Daoy (cell line): ENCODE measurements at regions not wholly inside any gene's neighbourhood (a gene's known extent, or its start where the extent isn't known, plus 50 kb on each side); places are given as distances from the start of the nearest gene placed in this dataset.

Experiments
- DNase-seq: peaks from one replicate; pipeline ENCODE4 v3.0.0-alpha.2; 2015; ENCODE audit warnings: low read depth

DNA sequence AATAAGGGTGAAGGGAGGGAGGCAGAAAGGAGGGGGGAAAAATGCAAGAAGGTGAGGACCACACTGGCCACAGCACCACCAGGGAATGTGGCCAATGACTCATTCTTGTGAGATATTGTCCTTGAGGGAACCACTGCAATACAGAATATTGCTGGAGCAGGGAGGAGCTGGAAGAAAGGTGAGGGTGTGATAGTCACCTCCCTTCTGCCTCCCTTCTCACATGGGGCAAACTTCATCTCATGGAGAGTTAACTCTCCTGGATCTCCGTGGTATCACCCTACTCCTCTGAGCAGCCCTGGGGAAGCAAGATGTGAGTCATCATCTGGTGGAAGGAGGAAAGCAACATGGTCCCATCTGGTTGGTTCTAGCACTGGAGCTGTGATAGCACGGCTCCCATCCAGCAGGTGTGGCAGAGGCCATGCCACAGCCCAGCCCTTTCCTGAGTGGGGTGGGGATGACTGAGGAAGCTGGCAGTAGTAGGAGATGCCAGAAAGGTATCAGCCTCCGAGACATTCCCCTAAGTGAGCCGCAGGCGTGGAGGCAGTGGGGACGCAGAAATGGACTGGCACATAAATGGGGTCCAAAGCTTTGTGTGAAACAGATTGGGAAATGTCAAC, 115.9 kb upstream of the LPP start:
- DNase-seq = peak; percentile 50

DNA sequence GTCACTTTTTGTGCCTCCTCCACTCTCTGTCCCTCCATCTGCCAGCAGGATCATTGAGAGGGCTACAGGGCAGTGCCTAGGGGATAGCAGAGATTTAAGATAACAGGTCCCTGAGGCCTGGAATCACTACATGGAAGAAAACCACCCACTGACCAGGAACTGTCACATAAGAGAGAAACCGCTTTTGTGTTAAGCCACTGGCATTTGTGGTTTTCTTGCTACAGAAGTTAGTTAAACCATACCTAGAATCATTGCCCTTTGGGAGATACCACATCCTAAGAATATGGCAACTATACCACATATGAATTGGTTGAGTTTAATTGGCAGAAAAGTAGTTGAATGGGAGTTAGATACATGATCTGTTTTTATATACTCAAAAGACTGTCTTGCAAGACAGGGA, 112.8 kb upstream of the LPP start:
- DNase-seq = no peak

DNA sequence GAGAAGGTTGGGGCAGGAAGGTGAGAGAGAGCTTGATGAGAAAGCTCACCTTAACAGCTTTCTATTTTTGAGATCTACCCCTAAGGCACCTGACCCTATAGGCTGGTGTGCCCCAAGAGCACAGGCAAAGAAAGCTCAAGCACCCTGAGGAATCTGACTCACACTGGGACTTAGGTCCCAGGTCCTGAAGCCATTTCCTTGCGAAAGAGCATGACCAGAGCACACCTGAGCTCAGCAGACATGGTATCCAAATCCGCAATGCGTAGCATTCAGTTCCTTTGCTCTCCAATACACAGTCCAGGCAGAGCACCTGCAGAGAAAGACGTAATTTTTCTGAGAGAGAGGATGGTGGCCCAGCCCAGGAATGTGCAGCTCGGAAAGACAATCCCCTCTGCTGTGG, 112.1 kb upstream of the LPP start:
- no peak for DNase-seq

DNA sequence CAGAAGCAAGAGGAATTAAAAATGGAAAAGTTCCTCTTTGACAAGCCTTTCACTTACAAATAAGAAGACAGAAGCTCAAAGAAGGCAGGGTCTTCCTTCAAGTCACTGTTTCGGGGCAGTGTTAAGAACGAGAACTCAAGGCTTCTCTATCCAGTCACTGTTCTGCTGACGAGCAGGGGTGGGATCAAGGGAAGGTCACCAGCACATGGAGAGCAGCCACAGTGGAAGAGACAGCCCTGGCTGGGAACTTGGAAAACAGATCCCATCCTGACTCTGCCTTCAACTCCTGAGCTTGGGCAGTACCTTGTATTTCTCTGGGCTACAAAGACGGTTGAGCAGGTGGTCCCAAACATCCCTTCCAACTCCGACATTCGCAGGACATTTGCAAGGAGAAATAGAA, 111.5 kb upstream of the LPP start:
- DNase-seq = no peak

DNA sequence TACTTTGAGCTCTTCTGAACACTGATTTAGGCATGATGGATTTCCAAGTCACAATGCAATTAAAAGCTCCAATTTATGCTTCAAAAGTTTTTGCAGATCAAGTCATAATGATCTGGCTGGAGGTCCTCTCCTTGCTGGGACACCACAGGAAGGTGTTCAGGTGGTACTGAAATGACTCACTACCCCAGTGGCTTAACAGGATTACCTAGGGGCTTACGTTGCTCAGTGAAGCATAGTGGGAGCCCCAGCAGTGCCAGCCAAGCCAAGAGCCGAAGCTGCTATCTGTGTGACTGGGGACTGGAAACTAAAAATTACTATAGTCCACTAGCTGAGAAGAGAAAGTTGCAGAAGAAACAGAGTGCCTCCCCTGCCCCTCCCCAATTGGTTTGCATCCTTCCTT, 110.1 kb upstream of the LPP start:
- DNase-seq = no peak

DNA sequence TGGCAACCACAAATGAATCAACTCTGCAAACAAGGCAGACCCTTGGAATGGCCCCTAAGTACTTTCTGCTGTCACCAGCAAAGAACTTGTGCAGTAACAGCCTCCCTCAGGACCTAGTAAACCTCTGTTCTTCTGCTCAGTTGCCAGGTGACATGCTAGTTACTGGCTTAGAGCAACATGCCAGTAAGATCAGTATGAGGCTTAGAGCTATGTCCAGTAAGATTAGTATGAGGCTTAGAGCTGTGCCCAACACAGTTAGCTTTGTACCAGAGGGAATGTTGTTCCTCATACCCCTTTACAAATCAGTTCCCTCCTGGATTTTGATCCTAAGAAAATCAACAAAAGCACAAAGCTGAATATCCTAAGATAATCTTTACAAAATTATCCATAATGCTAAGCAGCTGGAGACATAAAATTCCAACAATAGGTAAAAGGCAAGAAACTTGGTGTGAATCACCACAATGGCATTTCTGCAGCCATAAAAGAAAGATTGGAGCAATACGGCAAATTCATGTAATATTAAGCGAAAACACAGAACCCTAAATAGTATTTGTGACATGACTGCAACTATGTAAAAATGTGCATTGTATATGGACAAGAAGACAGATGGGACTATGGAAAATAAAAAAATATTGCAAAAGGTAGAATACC, 107.3 kb upstream of the LPP start:
- DNase-seq = no peak

DNA sequence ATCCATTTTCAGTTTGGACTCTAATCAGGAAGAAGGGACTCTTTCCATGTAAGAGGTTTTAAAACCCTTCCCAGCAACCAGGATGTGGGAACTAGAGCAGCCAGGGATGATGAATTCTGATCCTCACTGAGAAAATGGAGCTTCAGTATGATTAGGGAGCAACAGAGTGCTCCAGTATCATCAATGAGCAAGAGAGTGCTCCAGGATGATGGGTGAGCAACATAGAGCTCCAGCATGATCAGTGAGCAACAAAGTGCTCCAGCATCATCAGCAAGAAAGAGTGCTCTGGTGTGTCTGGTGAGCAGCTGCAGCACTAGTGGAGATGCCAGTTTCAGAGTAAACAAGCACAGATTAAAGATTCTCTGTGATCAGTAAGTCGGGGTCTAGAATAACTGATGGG, 106.4 kb upstream of the LPP start:
- DNase-seq = no peak

DNA sequence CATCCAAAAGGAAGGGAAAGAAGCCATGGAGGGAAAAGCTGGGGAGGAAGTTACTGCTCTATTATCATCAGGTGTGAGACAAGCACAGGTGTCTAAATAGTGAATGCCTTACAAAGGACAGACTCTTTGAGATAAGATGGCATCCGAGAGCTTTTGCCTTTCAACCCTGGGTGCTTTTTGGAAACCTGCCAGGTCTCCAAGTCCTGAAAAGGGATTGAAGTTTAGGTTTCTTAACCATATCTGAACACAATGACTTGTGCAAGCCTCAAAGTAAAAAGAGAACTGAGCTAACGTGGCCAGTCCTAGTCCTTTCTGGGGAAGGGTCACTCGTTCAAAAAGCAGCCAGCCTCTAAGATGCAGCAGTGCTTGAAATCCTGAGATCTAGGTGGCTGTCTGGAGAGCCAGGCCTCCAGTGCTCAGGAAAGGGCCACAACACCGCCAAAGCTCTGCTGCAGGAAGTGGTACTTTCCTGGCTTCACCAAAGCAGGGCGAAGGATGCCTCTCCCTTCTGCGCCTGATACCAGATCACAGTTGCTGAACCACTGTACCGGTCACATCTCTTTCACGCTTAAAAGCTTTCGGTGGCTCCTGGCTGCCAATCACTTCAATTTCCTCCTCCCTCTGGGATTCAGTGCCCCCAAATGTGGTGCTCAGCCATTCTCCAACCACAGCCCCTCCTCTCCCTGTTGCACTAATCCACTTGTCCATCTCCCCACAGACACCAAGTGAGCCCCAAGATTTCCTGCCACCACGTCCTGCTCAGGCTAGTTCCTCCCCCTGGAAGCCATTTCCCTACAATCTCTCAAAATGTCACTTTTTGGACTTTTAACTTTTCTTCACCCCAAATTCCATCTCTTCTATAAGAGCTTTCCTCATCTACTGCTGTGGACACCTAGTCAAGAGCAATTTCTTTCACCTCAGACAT, 104.1 kb upstream of the LPP start:
- DNase-seq = no peak

DNA sequence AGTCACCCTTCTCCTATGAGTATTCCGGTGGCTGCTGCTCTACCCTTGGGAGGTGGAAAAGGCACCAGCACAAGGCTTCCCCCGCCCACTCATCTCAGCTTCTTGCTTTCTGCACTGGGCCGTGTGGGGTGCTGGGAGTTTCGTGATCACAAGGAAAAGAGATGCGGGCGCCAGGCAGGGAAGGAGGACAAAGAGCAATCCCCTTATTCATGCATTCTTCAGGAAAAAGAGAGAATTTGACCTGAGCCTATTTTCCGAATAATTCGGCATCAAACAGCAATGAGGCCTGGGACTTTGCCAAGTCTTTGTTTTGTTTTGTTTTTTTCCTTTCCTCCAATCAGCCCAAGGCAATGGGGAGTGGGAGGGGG, 102.2 kb upstream of the LPP start:
- no peak for DNase-seq

DNA sequence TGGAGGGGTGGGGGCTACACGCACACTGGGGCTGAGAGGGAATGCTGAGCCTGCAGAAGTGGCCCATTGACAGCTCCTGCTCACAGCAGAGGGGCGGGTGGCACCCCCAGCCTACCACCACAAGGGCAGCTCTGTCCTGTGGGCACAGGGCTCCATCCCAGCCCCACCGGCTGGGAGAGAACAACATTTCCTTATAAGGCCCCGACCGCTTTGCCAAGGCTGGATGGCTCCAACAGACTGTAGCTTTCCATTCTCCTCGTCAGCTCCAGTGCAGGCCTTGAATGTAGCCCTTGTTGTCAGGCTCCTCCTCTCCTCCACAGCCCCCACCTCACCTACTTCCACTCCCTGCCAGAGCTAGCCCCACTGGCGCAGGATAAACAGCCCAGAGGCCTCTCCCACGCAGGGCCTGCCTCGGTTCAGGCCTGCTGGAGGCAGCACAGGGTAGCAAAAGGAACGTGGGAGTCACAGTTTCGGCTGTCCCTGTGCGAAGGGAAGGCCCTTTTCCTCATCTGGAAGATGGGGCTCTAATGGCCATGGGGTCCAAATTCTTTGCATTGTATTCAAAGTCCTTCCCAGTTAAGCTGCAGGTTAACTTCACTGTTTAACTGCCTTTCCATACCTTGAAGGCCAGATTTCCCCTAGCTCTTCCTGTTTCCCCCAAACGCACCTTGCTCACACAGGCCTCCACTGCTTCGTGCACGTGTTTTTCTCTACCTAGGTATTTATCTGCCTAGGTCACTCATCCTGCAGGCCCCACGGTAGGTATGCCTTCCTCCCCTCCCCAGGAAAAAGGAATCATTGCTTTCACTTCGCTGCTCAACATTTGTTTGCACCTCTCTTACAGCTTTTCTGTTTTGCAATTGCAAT, 101.6 kb upstream of the LPP start:
- peak; percentile 22 for DNase-seq

DNA sequence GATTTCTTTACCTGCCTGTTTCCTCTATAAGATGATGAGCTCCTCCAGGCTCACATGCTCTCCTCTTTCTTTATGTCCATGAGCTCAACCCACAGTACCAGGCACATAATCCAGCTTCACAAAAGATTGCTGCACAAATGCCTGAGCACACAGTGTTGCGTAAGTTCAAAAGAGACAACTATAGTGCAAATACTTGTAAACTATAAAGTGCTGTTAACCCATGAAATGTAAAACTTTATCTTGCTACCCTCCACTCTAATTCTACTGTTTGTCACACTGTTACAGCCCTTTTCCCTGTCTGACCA, 101.0 kb upstream of the LPP start:
- no peak for DNase-seq

DNA sequence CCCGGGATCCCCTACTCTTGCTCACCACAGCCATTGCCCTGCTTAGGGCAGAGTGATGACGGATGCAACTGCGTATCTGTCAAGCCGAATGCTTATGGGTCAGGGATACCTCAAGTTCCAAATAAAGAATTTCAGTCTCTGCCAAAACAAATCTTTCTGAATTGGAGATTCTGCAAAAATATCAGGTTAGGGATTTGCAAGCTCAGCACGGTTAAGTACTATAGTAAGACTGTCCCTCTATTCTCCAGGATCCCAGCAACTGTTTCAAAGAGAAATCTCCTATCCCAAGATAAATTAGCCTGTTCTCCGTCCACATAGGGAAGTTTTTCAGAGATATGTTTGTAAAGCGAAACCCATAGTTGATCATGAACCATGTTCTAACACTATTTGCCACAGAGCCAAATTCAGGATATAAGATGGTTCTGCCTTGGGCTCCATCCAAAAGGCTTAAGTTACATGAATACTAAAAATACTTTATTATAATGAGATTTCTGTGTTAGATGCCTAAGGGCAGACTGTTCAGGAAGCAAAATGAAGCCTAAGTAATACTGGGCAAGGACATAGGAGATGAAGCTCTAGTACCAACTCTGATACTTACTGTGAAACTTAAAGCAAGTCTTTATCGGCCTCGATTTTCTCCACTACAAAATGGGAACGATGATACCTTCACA, 100.1 kb upstream of the LPP start:
- no peak for DNase-seq

DNA sequence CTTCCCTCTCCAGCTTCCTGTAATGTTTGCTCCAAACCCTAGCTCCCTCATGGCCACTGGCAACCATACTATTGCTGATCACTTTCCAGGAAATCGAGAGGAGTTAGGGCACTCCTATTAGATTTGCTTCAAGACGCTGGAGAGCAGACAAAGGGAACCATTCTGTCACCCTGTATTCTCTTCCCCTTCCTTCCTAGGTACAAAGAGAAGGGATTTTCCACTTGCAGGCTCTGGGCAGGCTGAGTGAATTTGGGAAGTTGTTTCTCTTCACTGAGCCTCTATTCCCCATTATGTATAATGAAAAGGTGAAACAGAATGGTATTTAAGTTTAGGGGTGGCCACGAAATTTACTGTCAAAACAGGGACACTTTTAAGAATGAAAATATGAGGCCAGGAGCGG, 99.4 kb upstream of the LPP start:
- no peak for DNase-seq

DNA sequence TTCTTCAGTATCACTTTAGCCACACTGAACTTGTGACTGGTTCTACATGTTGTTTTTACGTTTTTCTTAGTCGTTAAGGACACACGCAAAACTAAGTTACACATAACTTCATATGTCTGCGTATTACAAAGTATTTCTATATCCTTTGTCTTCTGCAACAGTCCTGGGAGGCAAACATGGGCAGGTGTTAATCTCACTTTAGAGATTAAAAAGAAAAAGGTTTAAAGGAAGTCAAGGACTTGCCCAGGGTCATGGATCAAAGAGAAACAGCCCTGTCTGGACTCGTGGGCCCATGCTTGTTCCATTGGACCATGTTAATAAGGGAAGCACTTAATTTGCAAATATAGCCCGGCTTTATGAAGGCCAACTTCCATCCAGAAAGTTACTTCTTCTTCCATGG, 98.6 kb upstream of the LPP start:
- DNase-seq = no peak

DNA sequence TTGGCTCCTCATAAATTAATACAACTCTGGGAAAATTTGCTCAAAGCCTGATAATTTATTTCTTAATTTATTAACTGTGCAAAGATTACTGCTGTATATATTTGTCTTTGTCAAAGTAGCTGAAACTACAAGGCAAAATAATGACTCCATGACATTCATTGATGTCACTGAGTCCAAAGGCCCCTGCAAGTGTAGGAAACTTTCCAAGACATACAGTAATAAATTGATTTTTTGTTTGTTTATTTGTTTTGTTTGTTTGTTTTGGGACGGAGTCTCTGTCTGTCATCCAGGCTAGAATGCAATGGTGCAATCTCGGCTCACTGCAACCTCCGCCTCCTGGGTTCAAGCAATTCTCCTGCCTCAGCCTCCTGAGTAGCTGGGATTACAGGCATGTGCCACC, 96.8 kb upstream of the LPP start:
- no peak for DNase-seq

DNA sequence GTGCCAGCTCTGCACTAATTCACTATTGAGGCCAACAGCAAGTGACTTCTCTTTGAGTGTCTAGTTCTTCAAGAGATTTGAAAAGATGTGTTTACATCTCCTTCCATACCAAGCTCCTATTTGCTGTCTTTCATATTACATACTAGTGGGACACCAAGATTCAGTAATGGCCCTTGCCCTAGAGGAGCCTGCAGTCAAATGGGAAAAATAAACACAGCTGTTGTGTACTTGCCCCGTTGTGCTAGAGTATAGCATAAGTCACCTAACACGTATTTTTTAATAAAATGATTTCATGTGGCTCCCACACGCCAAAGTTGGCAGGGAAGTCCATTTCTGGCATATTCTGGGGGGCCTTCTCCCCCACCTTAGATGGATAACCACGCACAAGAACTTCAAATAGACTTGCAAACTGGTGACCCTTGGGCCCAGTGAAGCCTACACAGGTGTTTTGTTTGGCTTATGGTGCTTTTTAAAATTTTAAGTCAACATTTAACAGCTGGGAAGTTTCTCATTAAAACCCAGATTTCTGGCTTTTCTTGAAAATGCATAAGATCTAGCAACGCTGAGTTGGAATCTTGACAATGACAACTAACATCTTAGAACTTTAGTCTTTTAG, 95.3 kb upstream of the LPP start:
- no peak for DNase-seq

DNA sequence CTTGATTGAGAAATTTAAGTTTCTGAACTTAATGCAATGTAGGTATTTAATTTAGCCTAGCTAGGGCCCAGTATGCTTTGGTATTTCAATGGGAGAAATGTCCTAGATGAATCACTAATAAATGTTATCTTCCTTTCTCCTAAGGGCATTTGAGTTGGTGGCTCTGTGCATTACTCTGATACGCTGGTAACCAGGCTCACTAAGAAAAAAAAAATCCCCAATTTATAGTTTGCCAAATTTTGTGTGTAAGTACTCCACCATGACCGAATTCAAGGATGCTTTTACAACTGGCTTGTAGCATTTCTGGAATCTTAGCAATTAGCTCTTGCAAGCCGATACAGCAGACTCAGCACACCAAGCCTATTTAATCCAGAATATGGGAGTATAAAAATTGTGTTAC, 94.6 kb upstream of the LPP start:
- DNase-seq = no peak

DNA sequence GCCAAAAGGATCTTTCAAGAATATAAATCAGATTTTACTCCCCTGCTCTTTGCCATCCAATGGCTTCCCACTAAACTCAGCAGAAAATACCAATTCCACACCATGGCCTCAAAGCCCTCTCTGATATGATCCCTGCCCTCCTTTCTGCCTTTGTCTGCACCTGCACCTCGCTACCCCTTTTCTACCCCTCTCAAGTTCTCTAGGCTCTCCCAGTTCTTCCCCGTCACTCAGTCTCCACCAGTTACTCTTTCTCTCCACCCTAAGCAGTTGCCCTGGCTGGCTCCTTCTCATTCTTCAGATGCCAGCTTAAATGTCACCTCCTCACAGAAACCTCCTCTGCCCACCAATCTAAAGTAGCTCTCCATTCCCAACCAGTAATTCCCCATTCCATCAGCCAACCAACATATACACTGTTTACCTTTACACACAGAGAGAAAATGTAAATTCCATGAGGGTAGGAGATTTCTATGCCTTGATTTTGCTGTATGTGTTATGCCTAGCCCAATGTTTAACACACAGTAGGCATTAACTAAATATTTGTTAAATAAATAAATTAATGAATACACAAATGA, 93.6 kb upstream of the LPP start:
- DNase-seq = no peak

DNA sequence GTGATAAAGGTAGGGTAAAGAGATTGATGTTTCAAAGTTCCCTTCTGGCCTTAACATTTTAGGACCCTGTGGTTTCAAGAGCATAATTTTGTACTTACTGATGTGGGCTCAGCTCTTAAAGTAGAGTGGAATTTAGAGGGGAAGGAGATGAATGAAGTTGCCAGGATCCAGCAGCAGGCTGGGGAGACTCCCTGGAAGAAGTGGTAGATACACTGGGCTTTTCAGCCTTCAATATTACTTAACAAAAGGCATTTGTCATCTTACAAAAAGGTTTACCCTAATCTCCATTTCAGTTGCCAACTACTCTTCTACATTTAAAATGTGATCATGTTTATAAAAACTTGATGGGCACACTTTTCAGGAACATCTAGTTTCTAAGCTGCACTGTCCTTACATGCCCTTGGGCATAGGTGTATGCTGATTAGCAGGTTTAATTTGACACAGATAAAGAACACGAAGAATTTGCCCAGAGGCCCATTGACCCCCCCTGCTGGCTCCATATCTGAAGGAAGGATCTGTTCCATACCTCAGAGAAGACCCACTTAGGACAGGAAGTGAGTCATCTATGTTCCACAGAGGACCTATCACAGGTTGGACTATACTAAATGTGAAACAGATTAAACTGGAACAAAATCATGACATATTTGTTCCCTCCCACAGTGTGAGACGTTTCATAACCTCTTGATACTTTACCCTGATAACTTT, 93.0 kb upstream of the LPP start:
- peak; percentile 66 for DNase-seq

DNA sequence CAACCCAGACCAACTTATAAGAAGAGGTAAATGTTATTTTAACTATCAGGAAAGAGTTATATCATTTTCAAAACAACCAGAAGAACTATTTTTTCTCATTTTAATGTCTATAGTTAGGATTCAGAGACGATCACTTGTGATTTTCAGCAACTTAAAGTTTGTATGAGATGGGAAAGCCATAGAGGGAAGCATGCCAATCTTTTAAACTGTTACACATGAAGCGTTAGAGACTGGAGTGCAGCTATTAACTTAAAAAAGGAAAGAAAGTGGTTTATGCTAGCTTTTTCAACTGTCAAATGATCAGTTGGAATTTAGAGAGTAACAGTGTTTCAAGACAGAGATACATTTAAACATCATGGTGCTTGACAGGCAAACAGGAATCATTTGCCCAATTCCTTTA, 91.7 kb upstream of the LPP start:
- DNase-seq = no peak
